Keratinocyte (primary cell): ENCODE measurements at regions not wholly inside any gene's neighbourhood (a gene's known extent, or its start where the extent isn't known, plus 50 kb on each side); places are given as distances from the start of the nearest gene placed in this dataset.

Experiments used
- EZH2 ChIP-seq: IDR thresholded peaks from one replicate; pipeline ENCODE4 v1.6.1; 2012; ENCODE audit warnings: inconsistent platforms, mild to moderate bottlenecking, low read length, moderate library complexity
- TF ChIP-seq, protein P1 (sequence below), 3 experiments: IDR thresholded peaks in 1 of 3; conservative IDR thresholded peaks in 1 of 3; optimal IDR thresholded peaks in 1 of 3; 2 replicates in 2 of 3; 3 replicates in 1 of 3; pipeline versions ENCODE3 to v1.5.1; 2011; ENCODE audit warnings: low read length in 3 of 3, mild to moderate bottlenecking in 3 of 3, moderate library complexity in 2 of 3, control low read depth in 1 of 3, inconsistent platforms in 1 of 3; ENCODE audit not compliant: insufficient read depth in 2 of 3; ENCODE audit errors: extremely low read depth in 1 of 3

DNA sequence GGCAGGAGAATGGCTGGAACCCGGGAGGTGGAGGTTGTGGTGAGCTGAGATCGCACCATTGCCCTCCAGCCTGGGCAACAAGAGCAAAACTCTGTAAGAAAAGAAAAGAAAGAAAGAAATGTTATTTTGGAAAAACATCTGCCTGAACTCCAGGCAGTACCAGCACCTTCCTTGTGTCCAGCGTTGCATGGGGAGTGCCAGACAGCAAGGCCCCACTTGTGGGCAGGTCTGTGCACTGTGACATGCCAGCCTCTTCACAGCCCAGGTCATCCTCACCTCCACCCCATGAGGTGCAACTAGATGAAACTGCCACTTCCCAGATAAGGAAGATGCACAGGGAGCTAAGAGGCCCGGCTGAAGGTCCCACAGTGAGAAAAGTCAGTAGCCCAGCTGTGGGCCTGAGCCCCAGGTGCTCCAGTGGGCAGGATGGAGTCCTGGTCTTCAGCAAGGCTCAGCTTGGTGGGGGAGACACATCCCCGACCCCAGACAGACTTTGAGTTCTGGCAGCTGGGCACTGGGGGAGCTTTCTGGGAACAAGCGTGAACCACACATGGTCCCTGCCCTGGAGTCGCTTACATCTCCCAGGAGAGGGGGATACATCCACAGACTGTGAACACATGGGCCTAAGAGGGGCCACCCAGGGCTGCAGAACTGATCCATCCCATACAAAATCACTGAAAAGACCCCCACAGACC, 146.9 kb upstream of the IER5L start:
- TF ChIP-seq, protein P1, sequence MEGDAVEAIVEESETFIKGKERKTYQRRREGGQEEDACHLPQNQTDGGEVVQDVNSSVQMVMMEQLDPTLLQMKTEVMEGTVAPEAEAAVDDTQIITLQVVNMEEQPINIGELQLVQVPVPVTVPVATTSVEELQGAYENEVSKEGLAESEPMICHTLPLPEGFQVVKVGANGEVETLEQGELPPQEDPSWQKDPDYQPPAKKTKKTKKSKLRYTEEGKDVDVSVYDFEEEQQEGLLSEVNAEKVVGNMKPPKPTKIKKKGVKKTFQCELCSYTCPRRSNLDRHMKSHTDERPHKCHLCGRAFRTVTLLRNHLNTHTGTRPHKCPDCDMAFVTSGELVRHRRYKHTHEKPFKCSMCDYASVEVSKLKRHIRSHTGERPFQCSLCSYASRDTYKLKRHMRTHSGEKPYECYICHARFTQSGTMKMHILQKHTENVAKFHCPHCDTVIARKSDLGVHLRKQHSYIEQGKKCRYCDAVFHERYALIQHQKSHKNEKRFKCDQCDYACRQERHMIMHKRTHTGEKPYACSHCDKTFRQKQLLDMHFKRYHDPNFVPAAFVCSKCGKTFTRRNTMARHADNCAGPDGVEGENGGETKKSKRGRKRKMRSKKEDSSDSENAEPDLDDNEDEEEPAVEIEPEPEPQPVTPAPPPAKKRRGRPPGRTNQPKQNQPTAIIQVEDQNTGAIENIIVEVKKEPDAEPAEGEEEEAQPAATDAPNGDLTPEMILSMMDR (optimal IDR thresholded peaks at IDR 0.05 in 1 of 3, IDR thresholded peaks at IDR 0.05 in 1 of 3, conservative IDR thresholded peaks at IDR 0.05 in 1 of 3; ENCODE audit: extremely low read depth in 1 of 3, insufficient read depth in 2 of 3, low read length in 3 of 3) = no peak
- TF ChIP-seq EZH2 = no peak
